GM23338 (cell line): ENCODE measurements at regions not wholly inside any gene's neighbourhood (a gene's known extent, or its start where the extent isn't known, plus 50 kb on each side); places are given as distances from the start of the nearest gene placed in this dataset.

ENCODE experiments used
- ATAC-seq: fragments of 200-7000 bp; cut with Tn5 transposase; 3 replicates; pipeline ENCODE4 v1.9.1; 2020
- DNase-seq: peaks from one replicate; pipeline ENCODE4 v3.0.0-alpha.2; 2015; ENCODE audit warnings: low spot score
- H2AFZ ChIP-seq: fragments of 200-600 bp; sonication (generic); 2 replicates; pipeline ENCODE4 v1.8.0; 2016; ENCODE audit warnings: antibody characterized with exemption, mild to moderate bottlenecking, moderate library complexity
- H3F3A ChIP-seq: fragments of 200-600 bp; sonication (generic); replicated peaks from 2 replicates; pipeline ENCODE4 v1.8.0; 2017; ENCODE audit warnings: antibody characterized with exemption, mixed run types, low read depth
- H3K27ac ChIP-seq: fragments of 200-600 bp; sonication (generic); 2 replicates; pipeline ENCODE4 v1.6.1; 2016; ENCODE audit warnings: low read depth
- H3K27me3 ChIP-seq: fragments of 200-600 bp; sonication (generic); 2 replicates; pipeline ENCODE4 v1.8.0; 2016; ENCODE audit warnings: mild to moderate bottlenecking, mixed run types, moderate library complexity; ENCODE audit not compliant: insufficient read depth
- H3K36me3 ChIP-seq: fragments of 200-600 bp; sonication (generic); 2 replicates; pipeline ENCODE4 v1.8.0; 2016; ENCODE audit warnings: mild to moderate bottlenecking; ENCODE audit not compliant: insufficient read depth
- H3K4me1 ChIP-seq: fragments of 200-600 bp; sonication (generic); 2 replicates; pipeline ENCODE4 v1.8.0; 2016; ENCODE audit warnings: mild to moderate bottlenecking, moderate library complexity; ENCODE audit not compliant: insufficient read depth
- H3K4me2 ChIP-seq: fragments of 200-600 bp; sonication (generic); 2 replicates; pipeline ENCODE4 v1.7.1; 2017; ENCODE audit warnings: mixed run types
- H3K4me3 ChIP-seq: fragments of 200-600 bp; sonication (generic); 2 replicates; pipeline ENCODE4 v1.6.1; 2016; ENCODE audit warnings: mixed run types
- H3K79me2 ChIP-seq: fragments of 200-600 bp; sonication (generic); replicated peaks from 2 replicates; pipeline ENCODE4 v1.8.0; 2017; ENCODE audit warnings: mild to moderate bottlenecking; ENCODE audit not compliant: insufficient read depth
- H3K9me2 ChIP-seq: fragments of 200-600 bp; sonication (generic); 2 replicates; pipeline ENCODE4 v1.8.0; 2017; ENCODE audit not compliant: insufficient read depth
- H4K20me1 ChIP-seq: fragments of 200-600 bp; sonication (generic); replicated peaks from 2 replicates; pipeline ENCODE4 v1.8.0; 2017; ENCODE audit warnings: mild to moderate bottlenecking; ENCODE audit not compliant: insufficient read depth
- H3K27ac Mint-ChIP-seq: 2 replicates; pipeline ENCODE4 v1.8.0; 2020; ENCODE audit warnings: inconsistent platforms, mild to moderate bottlenecking, moderate library complexity, mixed read lengths
- H3K27me3 Mint-ChIP-seq: 3 replicates; pipeline ENCODE4 v1.8.0; 2022; ENCODE audit warnings: low read depth, mild to moderate bottlenecking, moderate library complexity, mixed read lengths, inconsistent platforms; ENCODE audit not compliant: insufficient read depth, poor library complexity
- H3K36me3 Mint-ChIP-seq: 3 replicates; pipeline ENCODE4 v1.8.0; 2021; ENCODE audit warnings: low read depth, mild to moderate bottlenecking, inconsistent platforms, moderate library complexity, mixed read lengths
- H3K4me1 Mint-ChIP-seq: 3 replicates; pipeline ENCODE4 v1.8.0; 2020; ENCODE audit warnings: mild to moderate bottlenecking, inconsistent platforms, mixed read lengths
- H3K4me3 Mint-ChIP-seq: 3 replicates; pipeline ENCODE4 v1.8.0; 2021; ENCODE audit warnings: moderate library complexity, mild to moderate bottlenecking, inconsistent platforms, mixed read lengths
- H3K9me3 Mint-ChIP-seq: 3 replicates; pipeline ENCODE4 v1.8.0; 2020; ENCODE audit warnings: moderate library complexity, mild to moderate bottlenecking, inconsistent platforms, mixed read lengths
- CREB1 ChIP-seq: fragments of 250-450 bp; sonication (Bioruptor Pico); IDR thresholded peaks from 2 replicates; pipeline ENCODE4 v1.5.0; 2020; ENCODE audit warnings: low read depth, mild to moderate bottlenecking, moderate library complexity
- CTCF ChIP-seq, 2 experiments: fragments of 200-600 bp in 1 of 2; sonication (generic) in 1 of 2; conservative IDR thresholded peaks; 2 replicates each; pipeline versions ENCODE4 v1.5.1 to v1.6.1; 2016 to 2017; ENCODE audit warnings: antibody characterized with exemption in 2 of 2, low read depth in 2 of 2, mild to moderate bottlenecking in 2 of 2, moderate library complexity in 1 of 2
- EZH2 ChIP-seq: fragments of 200-600 bp; sonication (generic); IDR thresholded peaks from one replicate; pipeline ENCODE4 v1.8.0; 2017; ENCODE audit warnings: antibody characterized with exemption, mild to moderate bottlenecking, low read depth; ENCODE audit not compliant: unreplicated experiment
- EZH2phosphoT487 ChIP-seq: fragments of 200-600 bp; sonication (generic); IDR thresholded peaks from one replicate; pipeline ENCODE4 v1.8.1; 2018; ENCODE audit warnings: antibody characterized with exemption; ENCODE audit not compliant: unreplicated experiment
- NANOG ChIP-seq: IDR thresholded peaks from 2 replicates; pipeline ENCODE4 v1.6.1; 2016; ENCODE audit warnings: antibody characterized with exemption, borderline replicate concordance
- POLR2AphosphoS5 ChIP-seq: IDR thresholded peaks from 2 replicates; pipeline ENCODE4 v1.6.1; 2016; ENCODE audit warnings: antibody characterized with exemption, low read depth
- STAT1 ChIP-seq: IDR thresholded peaks from one replicate; pipeline ENCODE4 v1.6.1; 2016; ENCODE audit warnings: antibody characterized with exemption; ENCODE audit not compliant: unreplicated experiment
- ZNF462 ChIP-seq: fragments of 250-450 bp; sonication (Bioruptor Pico); IDR thresholded peaks from 2 replicates; pipeline ENCODE4 v1.5.0; 2020; ENCODE audit warnings: mild to moderate bottlenecking, moderate library complexity

GRCh38 chr3:69588170-69588569 lies 151.1 kb upstream of the MITF start:
- H3K36me3 Mint-ChIP-seq: no peaks in the 10 kb centered on the region; the same call in 2 of the 3 replicates
- Histone ChIP-seq H2AFZ (no peak overlapping the region), H3K27ac (no peak overlapping the region), H3K27me3 (no peaks in the 10 kb centered on the region), H3K4me2 (no peak overlapping the region), H3K36me3 (no peaks in the 10 kb centered on the region), H3F3A (no peaks in the 10 kb centered on the region), H3K9me2 (peaks cover 12% of the 10 kb centered on the region; the same call in 1 of the 2 replicates), H3K4me3 (no peak overlapping the region), H3K79me2 (no peaks in the 10 kb centered on the region), H4K20me1 (no peaks in the 10 kb centered on the region), H3K4me1 (no peaks in the 10 kb centered on the region)
- H3K4me1 Mint-ChIP-seq: peaks cover 4% of the 10 kb centered on the region; the same call in 1 of the 3 replicates
- no peak overlapping the region for H3K27ac Mint-ChIP-seq
- TF ChIP-seq EZH2phosphoT487: no peak
- no peak for TF ChIP-seq CREB1 (CRISPR knock-in tag)
- no peak for TF ChIP-seq EZH2
- no peaks in the 10 kb centered on the region for H3K27me3 Mint-ChIP-seq
- peaks cover 6% of the 10 kb centered on the region; the same call in 1 of the 3 replicates for H3K9me3 Mint-ChIP-seq
- H3K4me3 Mint-ChIP-seq: no peak overlapping the region
- DNase-seq (no peak), ATAC-seq (no peak)

- ATAC-seq: no peak
- H3K79me2 ChIP-seq: no peaks in the 10 kb centered on the region
- no peak overlapping the region for H3K4me3 ChIP-seq
- peaks cover 9% of the 10 kb centered on the region; the same call in 1 of the 2 replicates for H3K9me2 ChIP-seq
- Mint-ChIP-seq H3K27ac (no peak overlapping the region), H3K4me3 (no peak overlapping the region), H3K27me3 (no peaks in the 10 kb centered on the region), H3K9me3 (peaks cover 6% of the 10 kb centered on the region; the same call in 1 of the 3 replicates), H3K4me1 (peaks cover 4% of the 10 kb centered on the region; the same call in 1 of the 3 replicates), H3K36me3 (no peaks in the 10 kb centered on the region; the same call in 2 of the 3 replicates)
- H4K20me1 ChIP-seq: no peaks in the 10 kb centered on the region
- no peak for DNase-seq
- no peaks in the 10 kb centered on the region for H3F3A ChIP-seq
- H2AFZ ChIP-seq: no peak overlapping the region
- TF ChIP-seq NANOG: no peak
- no peak overlapping the region for H3K4me2 ChIP-seq
- H3K27me3 ChIP-seq: no peaks in the 10 kb centered on the region
- no peak overlapping the region for H3K27ac ChIP-seq
- H3K36me3 ChIP-seq: no peaks in the 10 kb centered on the region
- H3K4me1 ChIP-seq: no peaks in the 10 kb centered on the region
Observed at GRCh38 chr3:69585472-69585871, 153.8 kb upstream of the MITF start.

- no peak for ATAC-seq
- no peaks in the 10 kb centered on the region for H3K79me2 ChIP-seq
- H3K27me3 ChIP-seq: no peaks in the 10 kb centered on the region
- no peak for TF ChIP-seq STAT1
- TF ChIP-seq ZNF462 (CRISPR knock-in tag): no peak
- TF ChIP-seq EZH2: no peak
- no peak for TF ChIP-seq NANOG
- TF ChIP-seq CREB1 (CRISPR knock-in tag): no peak
- TF ChIP-seq CTCF (conservative IDR thresholded peaks at IDR 0.05; ENCODE audit: low read depth in 2 of 2): no peak
- TF ChIP-seq POLR2AphosphoS5: no peak
Observed at GRCh38 chr3:69582044-69582443, 157.2 kb upstream of the MITF start.

More at GRCh38 chr3:69582044-69582443, 157.2 kb upstream of the MITF start:
- H3K4me3 ChIP-seq: no peak overlapping the region
- DNase-seq: no peak
- Mint-ChIP-seq H3K27me3 (no peaks in the 10 kb centered on the region), H3K27ac (no peak overlapping the region), H3K9me3 (peaks cover under 1% of the 10 kb centered on the region; the same call in 1 of the 3 replicates), H3K4me1 (no peaks in the 10 kb centered on the region), H3K36me3 (no peaks in the 10 kb centered on the region), H3K4me3 (no peak overlapping the region)
- H4K20me1 ChIP-seq: no peaks in the 10 kb centered on the region
- H2AFZ ChIP-seq: no peak overlapping the region
- H3F3A ChIP-seq: no peaks in the 10 kb centered on the region
- H3K36me3 ChIP-seq: no peaks in the 10 kb centered on the region
- H3K27ac ChIP-seq: no peak overlapping the region
- H3K4me2 ChIP-seq: no peak overlapping the region
- H3K9me2 ChIP-seq: peaks cover 5% of the 10 kb centered on the region; the same call in 1 of the 2 replicates
- H3K4me1 ChIP-seq: no peaks in the 10 kb centered on the region
